ENCODE measurements at regions not wholly inside any gene's neighbourhood (a gene's known extent, or its start where the extent isn't known, plus 50 kb on each side); places are given as distances from the start of the nearest gene placed in this dataset.
"Not testable (repeated sequence)": the region's sequence is repeated elsewhere in the genome, so short reads cannot be mapped to it uniquely, and the experiment has no call there.

- Histone ChIP-seq H3K4me2 (ENCODE audit: low read length) (no peak overlapping the region), H3K27ac (ENCODE audit: low read depth, low read length, poor library complexity, severe bottlenecking) (no peak overlapping the region)
- TF ChIP-seq CTCF (IDR thresholded peaks at IDR 0.05; ENCODE audit: low read length): no peak
- no peak for TF ChIP-seq EZH2 (IDR thresholded peaks at IDR 0.05; ENCODE audit: borderline replicate concordance, low read length)
These were observed 481.0 kb upstream of the SOX9 start for GRCh38 chr17:71639865-71640264.

GRCh38 chr17:71646890-71647289 is 473.9 kb upstream of the SOX9 start:
- not testable (repeated sequence) for H2AFZ ChIP-seq (ENCODE audit: low read length); H3K4me1 ChIP-seq (ENCODE audit: insufficient read depth, low read length, severe bottlenecking); H3K4me3 ChIP-seq (ENCODE audit: low read depth, low read length, poor library complexity, severe bottlenecking); H4K20me1 ChIP-seq (ENCODE audit: insufficient read depth, low read length); H3K9me2 ChIP-seq (ENCODE audit: low read depth, low read length); H3K27ac ChIP-seq (ENCODE audit: low read depth, low read length, poor library complexity, severe bottlenecking); H3F3A ChIP-seq (ENCODE audit: insufficient read depth, low read length); H3K9ac ChIP-seq (ENCODE audit: low read length); H3K36me3 ChIP-seq (ENCODE audit: insufficient read depth, low read length); H3K4me2 ChIP-seq (ENCODE audit: low read length); H3K27me3 ChIP-seq (ENCODE audit: insufficient read depth, low read length); H3K79me2 ChIP-seq (ENCODE audit: insufficient read depth, low read length); H3K9me3 ChIP-seq (ENCODE audit: low read length)

More at GRCh38 chr17:71639865-71640264, 481.0 kb upstream of the SOX9 start:
- no peaks in the 10 kb centered on the region for H3F3A ChIP-seq (ENCODE audit: insufficient read depth, low read length)
- H3K79me2 ChIP-seq (ENCODE audit: insufficient read depth, low read length): no peaks in the 10 kb centered on the region
- no peaks in the 10 kb centered on the region for H3K36me3 ChIP-seq (ENCODE audit: insufficient read depth, low read length)
- no peak overlapping the region for H2AFZ ChIP-seq (ENCODE audit: low read length)
- no peaks in the 10 kb centered on the region for H4K20me1 ChIP-seq (ENCODE audit: insufficient read depth, low read length)
- H3K9ac ChIP-seq (ENCODE audit: low read length): no peak overlapping the region
- no peaks in the 10 kb centered on the region for H3K9me2 ChIP-seq (ENCODE audit: low read depth, low read length)
- H3K4me1 ChIP-seq (ENCODE audit: insufficient read depth, low read length, severe bottlenecking): no peaks in the 10 kb centered on the region
- H3K27me3 ChIP-seq (ENCODE audit: insufficient read depth, low read length): no peaks in the 10 kb centered on the region
- H3K9me3 ChIP-seq (ENCODE audit: low read length): no peaks in the 10 kb centered on the region
- no peak overlapping the region for H3K4me3 ChIP-seq (ENCODE audit: low read depth, low read length, poor library complexity, severe bottlenecking)

GRCh38 chr17:71648342-71648741 is 472.5 kb upstream of the SOX9 start:
- H3K36me3 ChIP-seq (ENCODE audit: insufficient read depth, low read length); H3K9ac ChIP-seq (ENCODE audit: low read length); H4K20me1 ChIP-seq (ENCODE audit: insufficient read depth, low read length); H3K9me3 ChIP-seq (ENCODE audit: low read length); H3K4me3 ChIP-seq (ENCODE audit: low read depth, low read length, poor library complexity, severe bottlenecking); H3K4me2 ChIP-seq (ENCODE audit: low read length); H3F3A ChIP-seq (ENCODE audit: insufficient read depth, low read length); H3K9me2 ChIP-seq (ENCODE audit: low read depth, low read length); H3K79me2 ChIP-seq (ENCODE audit: insufficient read depth, low read length); H2AFZ ChIP-seq (ENCODE audit: low read length); H3K27me3 ChIP-seq (ENCODE audit: insufficient read depth, low read length); H3K4me1 ChIP-seq (ENCODE audit: insufficient read depth, low read length, severe bottlenecking); H3K27ac ChIP-seq (ENCODE audit: low read depth, low read length, poor library complexity, severe bottlenecking): not testable (repeated sequence)

GRCh38 chr17:71649941-71650350 is 470.9 kb upstream of the SOX9 start:
- H3K36me3 ChIP-seq (ENCODE audit: insufficient read depth, low read length): no peaks in the 10 kb centered on the region
- no peak overlapping the region for H3K4me2 ChIP-seq (ENCODE audit: low read length)
- no peaks in the 10 kb centered on the region for H3K9me2 ChIP-seq (ENCODE audit: low read depth, low read length)
- no peaks in the 10 kb centered on the region for H4K20me1 ChIP-seq (ENCODE audit: insufficient read depth, low read length)
- H3K79me2 ChIP-seq (ENCODE audit: insufficient read depth, low read length): no peaks in the 10 kb centered on the region
- TF ChIP-seq EZH2 (IDR thresholded peaks at IDR 0.05; ENCODE audit: borderline replicate concordance, low read length) (no peak), CTCF (IDR thresholded peaks at IDR 0.05; ENCODE audit: low read length) (no peak)
- no peak overlapping the region for H3K9ac ChIP-seq (ENCODE audit: low read length)
- H2AFZ ChIP-seq (ENCODE audit: low read length): no peak overlapping the region
- no peaks in the 10 kb centered on the region for H3K4me1 ChIP-seq (ENCODE audit: insufficient read depth, low read length, severe bottlenecking)
- no peak overlapping the region for H3K27ac ChIP-seq (ENCODE audit: low read depth, low read length, poor library complexity, severe bottlenecking)
- H3K27me3 ChIP-seq (ENCODE audit: insufficient read depth, low read length): no peaks in the 10 kb centered on the region
- H3F3A ChIP-seq (ENCODE audit: insufficient read depth, low read length): no peaks in the 10 kb centered on the region
- no peaks in the 10 kb centered on the region for H3K9me3 ChIP-seq (ENCODE audit: low read length)
- no peak overlapping the region for H3K4me3 ChIP-seq (ENCODE audit: low read depth, low read length, poor library complexity, severe bottlenecking)

Measured in OCI-LY1 (cell line).